DOHH2 (cell line): ENCODE measurements at regions not wholly inside any gene's neighbourhood (a gene's known extent, or its start where the extent isn't known, plus 50 kb on each side); places are given as distances from the start of the nearest gene placed in this dataset.

ENCODE experiments used
- H3F3A ChIP-seq: fragments of 200-600 bp; sonication (generic), shearing (Covaris generic); 2 replicates; pipeline ENCODE4 v1.6.0; 2016; ENCODE audit warnings: antibody characterized with exemption, mild to moderate bottlenecking; ENCODE audit not compliant: control insufficient read depth, insufficient read depth
- H3K27ac ChIP-seq: fragments of 200-600 bp; sonication (generic); 2 replicates; pipeline ENCODE4 v1.5.1; 2014; ENCODE audit warnings: low read depth, mild to moderate bottlenecking, low read length, moderate library complexity
- H3K27me3 ChIP-seq: fragments of 200-600 bp; sonication (generic); 2 replicates; pipeline ENCODE4 v1.6.1; 2014; ENCODE audit warnings: mild to moderate bottlenecking, low read length, mixed read lengths; ENCODE audit not compliant: control insufficient read depth
- H3K36me3 ChIP-seq: fragments of 200-600 bp; sonication (generic); 2 replicates; pipeline ENCODE4 v1.6.1; 2014; ENCODE audit warnings: mild to moderate bottlenecking, low read length, moderate library complexity, mixed read lengths; ENCODE audit not compliant: control insufficient read depth
- H3K4me1 ChIP-seq: fragments of 200-600 bp; sonication (generic); 2 replicates; pipeline ENCODE4 v1.6.1; 2014; ENCODE audit warnings: mild to moderate bottlenecking, low read length, mixed read lengths; ENCODE audit not compliant: control insufficient read depth
- H3K4me2 ChIP-seq: fragments of 200-600 bp; sonication (generic); 2 replicates; pipeline ENCODE4 v1.6.0; 2014; ENCODE audit warnings: mild to moderate bottlenecking, low read length, moderate library complexity
- H3K4me3 ChIP-seq: fragments of 200-600 bp; sonication (generic); 2 replicates; pipeline ENCODE4 v1.5.1; 2014; ENCODE audit warnings: mild to moderate bottlenecking, low read length, mixed read lengths
- H3K79me2 ChIP-seq: fragments of 200-600 bp; sonication (generic); 2 replicates; pipeline ENCODE4 v1.6.1; 2014; ENCODE audit warnings: mild to moderate bottlenecking, low read length, mixed read lengths; ENCODE audit not compliant: control insufficient read depth
- H3K9me2 ChIP-seq: fragments of 200-600 bp; sonication (generic); replicated peaks from 2 replicates; pipeline ENCODE4 v1.6.1; 2014; ENCODE audit warnings: mild to moderate bottlenecking, low read length, mixed read lengths; ENCODE audit not compliant: control insufficient read depth
- H3K9me3 ChIP-seq: fragments of 200-600 bp; sonication (generic); 2 replicates; pipeline ENCODE4 v1.6.1; 2014; ENCODE audit warnings: antibody characterized with exemption, low read length, mixed read lengths; ENCODE audit not compliant: control insufficient read depth, insufficient read depth
- H4K20me1 ChIP-seq: fragments of 200-600 bp; sonication (generic); 2 replicates; pipeline ENCODE4 v1.6.0; 2014; ENCODE audit warnings: low read depth, mild to moderate bottlenecking, antibody characterized with exemption, low read length, moderate library complexity; ENCODE audit not compliant: control insufficient read depth, insufficient read depth
- EZH2phosphoT487 ChIP-seq: fragments of 200-600 bp; sonication (generic); IDR thresholded peaks from 2 replicates; pipeline ENCODE4 v1.6.1; 2017; ENCODE audit warnings: borderline replicate concordance, mild to moderate bottlenecking, antibody characterized with exemption, low read length, moderate library complexity, mixed read lengths
- TF ChIP-seq, protein P1 (sequence below): fragments of 200-600 bp; sonication (generic); IDR thresholded peaks from one replicate; pipeline ENCODE4 v1.5.1; 2014; ENCODE audit warnings: antibody characterized with exemption, mild to moderate bottlenecking, low read depth, low read length; ENCODE audit not compliant: poor library complexity, severe bottlenecking

DNA sequence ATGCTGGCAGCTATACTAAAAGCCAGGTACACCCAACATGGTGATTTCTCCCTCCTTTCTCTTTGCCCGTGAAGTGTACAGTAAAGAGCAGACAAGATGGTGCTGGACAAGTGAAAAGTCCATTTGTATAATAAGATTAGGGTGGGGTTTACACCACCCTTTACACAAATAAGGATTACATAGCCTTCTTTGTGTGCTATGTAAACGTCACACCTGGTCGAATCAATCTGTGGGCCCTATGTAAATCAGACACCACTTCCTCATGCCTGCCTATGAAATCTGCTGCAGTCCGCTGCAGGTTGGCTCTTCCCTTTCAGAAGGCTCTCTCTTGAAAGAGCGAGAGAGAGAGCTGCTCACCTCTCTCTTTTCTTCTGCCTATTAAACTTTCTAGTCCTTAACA, 1054.3 kb upstream of the SLC39A10 start:
- no peaks in the 10 kb centered on the region for H3K36me3 ChIP-seq
- peaks cover 3% of the 10 kb centered on the region; the same call in 1 of the 2 replicates for H3K9me3 ChIP-seq
- H4K20me1 ChIP-seq = no peaks in the 10 kb centered on the region
- no peaks in the 10 kb centered on the region for H3K9me2 ChIP-seq
- H3K4me1 ChIP-seq = no peaks in the 10 kb centered on the region
- no peak overlapping the region for H3K4me2 ChIP-seq
- H3K79me2 ChIP-seq = no peaks in the 10 kb centered on the region
- no peaks in the 10 kb centered on the region for H3F3A ChIP-seq
- no peak overlapping the region for H3K4me3 ChIP-seq
- H3K27ac ChIP-seq = no peak overlapping the region
- no peaks in the 10 kb centered on the region for H3K27me3 ChIP-seq
- TF ChIP-seq EZH2phosphoT487 = no peak
- TF ChIP-seq, protein P1, sequence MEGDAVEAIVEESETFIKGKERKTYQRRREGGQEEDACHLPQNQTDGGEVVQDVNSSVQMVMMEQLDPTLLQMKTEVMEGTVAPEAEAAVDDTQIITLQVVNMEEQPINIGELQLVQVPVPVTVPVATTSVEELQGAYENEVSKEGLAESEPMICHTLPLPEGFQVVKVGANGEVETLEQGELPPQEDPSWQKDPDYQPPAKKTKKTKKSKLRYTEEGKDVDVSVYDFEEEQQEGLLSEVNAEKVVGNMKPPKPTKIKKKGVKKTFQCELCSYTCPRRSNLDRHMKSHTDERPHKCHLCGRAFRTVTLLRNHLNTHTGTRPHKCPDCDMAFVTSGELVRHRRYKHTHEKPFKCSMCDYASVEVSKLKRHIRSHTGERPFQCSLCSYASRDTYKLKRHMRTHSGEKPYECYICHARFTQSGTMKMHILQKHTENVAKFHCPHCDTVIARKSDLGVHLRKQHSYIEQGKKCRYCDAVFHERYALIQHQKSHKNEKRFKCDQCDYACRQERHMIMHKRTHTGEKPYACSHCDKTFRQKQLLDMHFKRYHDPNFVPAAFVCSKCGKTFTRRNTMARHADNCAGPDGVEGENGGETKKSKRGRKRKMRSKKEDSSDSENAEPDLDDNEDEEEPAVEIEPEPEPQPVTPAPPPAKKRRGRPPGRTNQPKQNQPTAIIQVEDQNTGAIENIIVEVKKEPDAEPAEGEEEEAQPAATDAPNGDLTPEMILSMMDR = no peak

DNA sequence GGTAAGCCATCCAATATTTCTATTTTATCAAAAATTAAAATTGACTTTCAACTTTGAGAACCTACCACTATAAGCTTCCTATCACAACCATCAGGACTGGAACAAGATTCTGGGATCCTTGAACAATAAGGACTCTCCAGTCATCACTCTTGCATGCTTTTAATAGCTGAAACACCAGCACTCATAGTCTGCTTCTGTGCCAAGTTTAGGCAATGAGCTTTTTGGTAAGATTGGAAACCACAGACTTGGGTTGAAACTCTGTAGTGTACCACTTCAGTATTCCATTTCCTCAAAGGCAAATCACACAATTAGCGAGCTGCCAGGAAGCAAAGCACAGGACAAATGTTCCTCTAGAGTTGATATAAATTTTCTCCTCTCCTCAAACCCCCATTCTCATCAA, 1065.8 kb upstream of the SLC39A10 start:
- H3K9me3 ChIP-seq = no peaks in the 10 kb centered on the region
- H3K27me3 ChIP-seq = no peaks in the 10 kb centered on the region
- H3K4me1 ChIP-seq = no peaks in the 10 kb centered on the region
- TF ChIP-seq EZH2phosphoT487 = no peak
- TF ChIP-seq, protein P1 = no peak
- no peak overlapping the region for H3K4me2 ChIP-seq
- H3K27ac ChIP-seq = no peak overlapping the region
- no peaks in the 10 kb centered on the region; the same call in 1 of the 2 replicates for H3K9me2 ChIP-seq
- H3K79me2 ChIP-seq = no peaks in the 10 kb centered on the region
- H3K36me3 ChIP-seq = no peaks in the 10 kb centered on the region
- no peaks in the 10 kb centered on the region for H3F3A ChIP-seq
- no peak overlapping the region for H3K4me3 ChIP-seq
- H4K20me1 ChIP-seq = no peaks in the 10 kb centered on the region

DNA sequence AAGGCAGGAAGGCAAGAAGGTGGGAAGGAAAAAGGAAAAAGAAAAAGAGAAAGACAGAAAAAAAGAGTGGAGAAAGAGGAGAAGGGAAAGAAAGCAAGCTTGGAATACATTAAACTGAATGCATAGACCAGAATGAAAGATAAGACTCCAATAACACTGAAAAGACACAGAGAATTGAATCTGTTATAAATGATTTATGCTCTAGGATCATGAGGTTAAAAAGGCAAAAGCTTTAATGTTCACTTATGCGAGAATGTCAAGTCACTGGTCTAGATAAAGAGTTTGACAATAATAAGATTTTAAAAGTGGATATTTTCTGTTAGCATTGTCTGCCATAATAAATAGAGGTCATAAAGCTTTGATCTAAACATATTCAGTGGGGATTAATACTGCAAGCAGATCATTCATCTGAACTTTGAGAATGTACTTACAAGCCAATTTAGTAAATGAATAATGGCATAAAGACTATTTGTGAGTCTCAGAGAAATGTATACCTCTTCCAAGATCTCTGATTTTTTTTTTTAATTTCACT, 1069.2 kb upstream of the SLC39A10 start:
- H3K4me1 ChIP-seq = no peaks in the 10 kb centered on the region
- H3K9me2 ChIP-seq = no peaks in the 10 kb centered on the region; the same call in 1 of the 2 replicates
- H3K27me3 ChIP-seq = no peaks in the 10 kb centered on the region
- no peaks in the 10 kb centered on the region for H3K9me3 ChIP-seq
- no peaks in the 10 kb centered on the region for H3K79me2 ChIP-seq
- no peak overlapping the region for H3K27ac ChIP-seq
- no peaks in the 10 kb centered on the region for H3K36me3 ChIP-seq
- no peaks in the 10 kb centered on the region for H3F3A ChIP-seq
- no peak overlapping the region for H3K4me2 ChIP-seq
- no peaks in the 10 kb centered on the region for H4K20me1 ChIP-seq
- TF ChIP-seq EZH2phosphoT487 = no peak
- TF ChIP-seq, protein P1 = no peak
- no peak overlapping the region for H3K4me3 ChIP-seq
